ENCODE measurements at regions not wholly inside any gene's neighbourhood (a gene's known extent, or its start where the extent isn't known, plus 50 kb on each side); places are given as distances from the start of the nearest gene placed in this dataset.
"Not testable (repeated sequence)": the region's sequence is repeated elsewhere in the genome, so short reads cannot be mapped to it uniquely, and the experiment has no call there.

GRCh38 chr2:8505311-8505920 lies 176.4 kb upstream of the ID2 start:
- DNase-seq = no peak
- in situ Hi-C loops (cut with MboI; ENCODE audit: low pct_ligation_motif_present in 1 of 4, low pct_unique_long_range_greater_than_20kb in 1 of 4, low sequenced_read_pairs in 3 of 4) = no loop called here
- WGBS, 2 donors (ENCODE audit: low coverage in 1 of 2) = 89 to 91% methylated on average over 4 to 9 of the region's 10 CpGs

GRCh38 chr2:8506746-8507145 lies 175.1 kb upstream of the ID2 start:
- no peak for DNase-seq
- 86 to 100% methylated on average over 1 to 7 of the region's 7 CpGs for WGBS, 2 donors (ENCODE audit: low coverage in 1 of 2)
- Histone ChIP-seq H3K4me1 (peaks cover 0 to 4% (median 2%) of the 10 kb centered on the region in 4 donors), H3K4me3 (no peak overlapping the region), H3K27me3 (no peaks in the 10 kb centered on the region), H3K9me3 (no peaks in the 10 kb centered on the region), H3K27ac (no peak overlapping the region), H3K36me3 (no peaks in the 10 kb centered on the region)
- in situ Hi-C loops (cut with MboI; ENCODE audit: low pct_ligation_motif_present in 1 of 4, low pct_unique_long_range_greater_than_20kb in 1 of 4, low sequenced_read_pairs in 3 of 4) (no loop called here), intact Hi-C loops (cut with DNase I; ENCODE audit: low total_unique reads) (no loop called here)
- TF ChIP-seq POLR2A (IDR thresholded peaks at IDR 0.05) (no peak), CTCF (IDR thresholded peaks at IDR 0.05) (no peak), EP300 (IDR thresholded peaks at IDR 0.05; ENCODE audit: low read depth) (no peak), POLR2AphosphoS5 (IDR thresholded peaks at IDR 0.05) (no peak)

More at GRCh38 chr2:8505311-8505920, 176.4 kb upstream of the ID2 start:
- Histone ChIP-seq H3K9me3 (no peaks in the 10 kb centered on the region), H3K27me3 (no peaks in the 10 kb centered on the region), H3K4me3 (no peak overlapping the region), H3K36me3 (no peaks in the 10 kb centered on the region), H3K4me1 (peaks cover 0 to 16% (median 10%) of the 10 kb centered on the region in 4 donors), H3K27ac (no peak overlapping the region)
- TF ChIP-seq POLR2AphosphoS5 (IDR thresholded peaks at IDR 0.05) (no peak), EP300 (IDR thresholded peaks at IDR 0.05; ENCODE audit: low read depth) (no peak), CTCF (IDR thresholded peaks at IDR 0.05) (no peak), POLR2A (IDR thresholded peaks at IDR 0.05) (no peak)
- intact Hi-C loops (cut with DNase I; ENCODE audit: low total_unique reads) = no loop called here

- H3K9me3 ChIP-seq = no peaks in the 10 kb centered on the region
- no peak overlapping the region for H3K4me3 ChIP-seq
- 100% methylated on average over 5 of the region's 5 CpGs; no CpG with 5 or more reads in 1 of the 2 donors for WGBS, 2 donors (ENCODE audit: low coverage in 1 of 2)
- intact Hi-C loops (cut with DNase I; ENCODE audit: low total_unique reads) = no loop called here
- in situ Hi-C loops (cut with MboI; ENCODE audit: low pct_ligation_motif_present in 1 of 4, low pct_unique_long_range_greater_than_20kb in 1 of 4, low sequenced_read_pairs in 3 of 4) = no loop called here
- TF ChIP-seq POLR2AphosphoS5 (IDR thresholded peaks at IDR 0.05) (no peak), EP300 (IDR thresholded peaks at IDR 0.05; ENCODE audit: low read depth) (no peak), POLR2A (IDR thresholded peaks at IDR 0.05) (no peak), CTCF (IDR thresholded peaks at IDR 0.05) (no peak)
- H3K36me3 ChIP-seq = no peaks in the 10 kb centered on the region
- no peaks in the 10 kb centered on the region for H3K27me3 ChIP-seq
- DNase-seq = no peak
- H3K4me1 ChIP-seq = no peaks in the 10 kb centered on the region
- H3K27ac ChIP-seq = no peak overlapping the region
Observed at GRCh38 chr2:8508766-8509165, 173.1 kb upstream of the ID2 start.

- no peak overlapping the region for H3K27ac ChIP-seq
- intact Hi-C loops (cut with DNase I; ENCODE audit: low total_unique reads) = no loop called here
- H3K36me3 ChIP-seq = no peaks in the 10 kb centered on the region
- no peak overlapping the region for H3K4me3 ChIP-seq
- 96 to 100% methylated on average over 1 to 2 of the region's 2 CpGs for WGBS, 2 donors (ENCODE audit: low coverage in 1 of 2)
- TF ChIP-seq EP300 (IDR thresholded peaks at IDR 0.05; ENCODE audit: low read depth) (no peak), POLR2A (IDR thresholded peaks at IDR 0.05) (no peak), CTCF (IDR thresholded peaks at IDR 0.05) (no peak), POLR2AphosphoS5 (IDR thresholded peaks at IDR 0.05) (no peak)
- H3K27me3 ChIP-seq = no peaks in the 10 kb centered on the region
- in situ Hi-C loops (cut with MboI; ENCODE audit: low pct_ligation_motif_present in 1 of 4, low pct_unique_long_range_greater_than_20kb in 1 of 4, low sequenced_read_pairs in 3 of 4) = no loop called here
- no peaks in the 10 kb centered on the region for H3K9me3 ChIP-seq
- H3K4me1 ChIP-seq = no peaks in the 10 kb centered on the region
- no peak for DNase-seq
Observed at GRCh38 chr2:8509621-8510020, 172.2 kb upstream of the ID2 start.

GRCh38 chr2:8510055-8510454 lies 171.8 kb upstream of the ID2 start:
- 90% methylated on average over 4 of the region's 4 CpGs; no CpG with 5 or more reads in 1 of the 2 donors for WGBS, 2 donors (ENCODE audit: low coverage in 1 of 2)
- DNase-seq; H3K4me1 ChIP-seq; H3K9me3 ChIP-seq; in situ Hi-C loops (cut with MboI; ENCODE audit: low pct_ligation_motif_present in 1 of 4, low pct_unique_long_range_greater_than_20kb in 1 of 4, low sequenced_read_pairs in 3 of 4); H3K27me3 ChIP-seq; H3K4me3 ChIP-seq; H3K36me3 ChIP-seq; intact Hi-C loops (cut with DNase I; ENCODE audit: low total_unique reads); H3K27ac ChIP-seq: not testable (repeated sequence)
